WTC11 (cell line): ENCODE measurements at regions not wholly inside any gene's neighbourhood (a gene's known extent, or its start where the extent isn't known, plus 50 kb on each side); places are given as distances from the start of the nearest gene placed in this dataset.

Source experiments
- AFF4 ChIP-seq: sonication (generic); formaldehyde crosslinking; IDR thresholded peaks from 2 replicates; pipeline ENCODE4 v1.8.1; 2023; ENCODE audit warnings: mild to moderate bottlenecking, missing genetic modification reagents, borderline replicate concordance
- ATF6 ChIP-seq: sonication (generic); formaldehyde crosslinking; IDR thresholded peaks from 2 replicates; pipeline ENCODE4 v1.8.1; 2023; ENCODE audit warnings: mild to moderate bottlenecking, missing genetic modification reagents
- CREB1 ChIP-seq: sonication (generic); formaldehyde crosslinking; IDR thresholded peaks from 2 replicates; pipeline ENCODE4 v1.8.0; 2023; ENCODE audit warnings: mild to moderate bottlenecking, missing genetic modification reagents
- IRF2 ChIP-seq: sonication (generic); formaldehyde crosslinking; IDR thresholded peaks from 2 replicates; pipeline ENCODE4 v1.8.0; 2022; ENCODE audit warnings: low read depth, missing genetic modification reagents, borderline replicate concordance
- MAX ChIP-seq: sonication (generic); formaldehyde crosslinking; IDR thresholded peaks from 2 replicates; pipeline ENCODE4 v1.8.0; 2022; ENCODE audit warnings: mild to moderate bottlenecking, missing genetic modification reagents
- NR1H2 ChIP-seq: sonication (generic); formaldehyde crosslinking; IDR thresholded peaks from 2 replicates; pipeline ENCODE4 v1.9.0; 2021; ENCODE audit warnings: mild to moderate bottlenecking, moderate library complexity, missing genetic modification reagents
- SP1 ChIP-seq: sonication (generic); formaldehyde crosslinking; conservative IDR thresholded peaks from 2 replicates; pipeline ENCODE4 v1.8.1; 2022; ENCODE audit warnings: missing genetic modification reagents
- TF ChIP-seq, protein P1 (sequence below): fragments of 200-600 bp; IDR thresholded peaks from 2 replicates; pipeline ENCODE4 v1.8.0; 2022; ENCODE audit warnings: antibody characterized with exemption
- TF ChIP-seq, protein P2 (sequence below): sonication (generic); formaldehyde crosslinking; IDR thresholded peaks from 2 replicates; pipeline ENCODE4 v1.8.1; 2022; ENCODE audit warnings: mild to moderate bottlenecking, missing genetic modification reagents, moderate library complexity, borderline replicate concordance
- TF ChIP-seq, protein P3 (sequence below): sonication (generic); formaldehyde crosslinking; conservative IDR thresholded peaks from 2 replicates; pipeline ENCODE4 v1.8.1; 2023; ENCODE audit warnings: mild to moderate bottlenecking, low read depth, missing genetic modification reagents, moderate library complexity
- TF ChIP-seq, protein P4 (sequence below): sonication (generic); formaldehyde crosslinking; IDR thresholded peaks from 2 replicates; pipeline ENCODE4 v1.8.1; 2023; ENCODE audit warnings: mild to moderate bottlenecking, moderate library complexity, missing genetic modification reagents
- TF ChIP-seq, protein P5 (sequence below): sonication (generic); formaldehyde crosslinking; IDR thresholded peaks from 2 replicates; pipeline ENCODE4 v1.8.0; 2022; ENCODE audit warnings: missing genetic modification reagents

DNA sequence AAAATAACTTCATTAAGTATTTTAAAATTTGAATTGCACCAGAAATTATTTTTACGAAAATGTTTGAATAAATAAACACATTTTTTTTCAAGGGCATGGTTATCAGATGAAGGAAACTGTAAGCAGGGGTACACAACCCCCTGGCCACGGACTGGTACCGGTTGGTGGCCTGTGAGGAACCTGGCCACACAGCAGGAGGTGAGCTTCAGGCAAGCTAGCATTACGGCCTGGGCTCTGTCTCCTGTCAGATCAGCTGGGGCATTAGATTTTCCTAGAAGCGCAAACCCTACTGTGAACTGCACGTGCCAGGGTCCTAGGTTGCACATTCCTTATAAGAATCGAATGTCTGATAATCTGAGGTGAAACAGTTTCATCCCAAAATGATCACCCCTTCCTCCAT, 1499.7 kb upstream of the AGA start:
- TF ChIP-seq, protein P1, sequence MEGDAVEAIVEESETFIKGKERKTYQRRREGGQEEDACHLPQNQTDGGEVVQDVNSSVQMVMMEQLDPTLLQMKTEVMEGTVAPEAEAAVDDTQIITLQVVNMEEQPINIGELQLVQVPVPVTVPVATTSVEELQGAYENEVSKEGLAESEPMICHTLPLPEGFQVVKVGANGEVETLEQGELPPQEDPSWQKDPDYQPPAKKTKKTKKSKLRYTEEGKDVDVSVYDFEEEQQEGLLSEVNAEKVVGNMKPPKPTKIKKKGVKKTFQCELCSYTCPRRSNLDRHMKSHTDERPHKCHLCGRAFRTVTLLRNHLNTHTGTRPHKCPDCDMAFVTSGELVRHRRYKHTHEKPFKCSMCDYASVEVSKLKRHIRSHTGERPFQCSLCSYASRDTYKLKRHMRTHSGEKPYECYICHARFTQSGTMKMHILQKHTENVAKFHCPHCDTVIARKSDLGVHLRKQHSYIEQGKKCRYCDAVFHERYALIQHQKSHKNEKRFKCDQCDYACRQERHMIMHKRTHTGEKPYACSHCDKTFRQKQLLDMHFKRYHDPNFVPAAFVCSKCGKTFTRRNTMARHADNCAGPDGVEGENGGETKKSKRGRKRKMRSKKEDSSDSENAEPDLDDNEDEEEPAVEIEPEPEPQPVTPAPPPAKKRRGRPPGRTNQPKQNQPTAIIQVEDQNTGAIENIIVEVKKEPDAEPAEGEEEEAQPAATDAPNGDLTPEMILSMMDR, result no peak
- TF ChIP-seq AFF4 (CRISPR knock-in tag) (no peak), IRF2 (CRISPR knock-in tag) (no peak), CREB1 (CRISPR knock-in tag) (no peak), ATF6 (CRISPR knock-in tag) (no peak), NR1H2 (CRISPR knock-in tag) (no peak), SP1 (CRISPR knock-in tag) (no peak), MAX (no peak)
- TF ChIP-seq, protein P2, sequence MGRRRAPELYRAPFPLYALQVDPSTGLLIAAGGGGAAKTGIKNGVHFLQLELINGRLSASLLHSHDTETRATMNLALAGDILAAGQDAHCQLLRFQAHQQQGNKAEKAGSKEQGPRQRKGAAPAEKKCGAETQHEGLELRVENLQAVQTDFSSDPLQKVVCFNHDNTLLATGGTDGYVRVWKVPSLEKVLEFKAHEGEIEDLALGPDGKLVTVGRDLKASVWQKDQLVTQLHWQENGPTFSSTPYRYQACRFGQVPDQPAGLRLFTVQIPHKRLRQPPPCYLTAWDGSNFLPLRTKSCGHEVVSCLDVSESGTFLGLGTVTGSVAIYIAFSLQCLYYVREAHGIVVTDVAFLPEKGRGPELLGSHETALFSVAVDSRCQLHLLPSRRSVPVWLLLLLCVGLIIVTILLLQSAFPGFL, result no peak
- TF ChIP-seq, protein P3, sequence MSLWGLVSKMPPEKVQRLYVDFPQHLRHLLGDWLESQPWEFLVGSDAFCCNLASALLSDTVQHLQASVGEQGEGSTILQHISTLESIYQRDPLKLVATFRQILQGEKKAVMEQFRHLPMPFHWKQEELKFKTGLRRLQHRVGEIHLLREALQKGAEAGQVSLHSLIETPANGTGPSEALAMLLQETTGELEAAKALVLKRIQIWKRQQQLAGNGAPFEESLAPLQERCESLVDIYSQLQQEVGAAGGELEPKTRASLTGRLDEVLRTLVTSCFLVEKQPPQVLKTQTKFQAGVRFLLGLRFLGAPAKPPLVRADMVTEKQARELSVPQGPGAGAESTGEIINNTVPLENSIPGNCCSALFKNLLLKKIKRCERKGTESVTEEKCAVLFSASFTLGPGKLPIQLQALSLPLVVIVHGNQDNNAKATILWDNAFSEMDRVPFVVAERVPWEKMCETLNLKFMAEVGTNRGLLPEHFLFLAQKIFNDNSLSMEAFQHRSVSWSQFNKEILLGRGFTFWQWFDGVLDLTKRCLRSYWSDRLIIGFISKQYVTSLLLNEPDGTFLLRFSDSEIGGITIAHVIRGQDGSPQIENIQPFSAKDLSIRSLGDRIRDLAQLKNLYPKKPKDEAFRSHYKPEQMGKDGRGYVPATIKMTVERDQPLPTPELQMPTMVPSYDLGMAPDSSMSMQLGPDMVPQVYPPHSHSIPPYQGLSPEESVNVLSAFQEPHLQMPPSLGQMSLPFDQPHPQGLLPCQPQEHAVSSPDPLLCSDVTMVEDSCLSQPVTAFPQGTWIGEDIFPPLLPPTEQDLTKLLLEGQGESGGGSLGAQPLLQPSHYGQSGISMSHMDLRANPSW (CRISPR knock-in tag), result no peak
- TF ChIP-seq, protein P4, sequence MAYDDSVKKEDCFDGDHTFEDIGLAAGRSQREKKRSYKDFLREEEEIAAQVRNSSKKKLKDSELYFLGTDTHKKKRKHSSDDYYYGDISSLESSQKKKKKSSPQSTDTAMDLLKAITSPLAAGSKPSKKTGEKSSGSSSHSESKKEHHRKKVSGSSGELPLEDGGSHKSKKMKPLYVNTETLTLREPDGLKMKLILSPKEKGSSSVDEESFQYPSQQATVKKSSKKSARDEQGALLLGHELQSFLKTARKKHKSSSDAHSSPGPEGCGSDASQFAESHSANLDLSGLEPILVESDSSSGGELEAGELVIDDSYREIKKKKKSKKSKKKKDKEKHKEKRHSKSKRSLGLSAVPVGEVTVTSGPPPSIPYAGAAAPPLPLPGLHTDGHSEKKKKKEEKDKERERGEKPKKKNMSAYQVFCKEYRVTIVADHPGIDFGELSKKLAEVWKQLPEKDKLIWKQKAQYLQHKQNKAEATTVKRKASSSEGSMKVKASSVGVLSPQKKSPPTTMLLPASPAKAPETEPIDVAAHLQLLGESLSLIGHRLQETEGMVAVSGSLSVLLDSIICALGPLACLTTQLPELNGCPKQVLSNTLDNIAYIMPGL (CRISPR knock-in tag), result no peak
- TF ChIP-seq, protein P5, sequence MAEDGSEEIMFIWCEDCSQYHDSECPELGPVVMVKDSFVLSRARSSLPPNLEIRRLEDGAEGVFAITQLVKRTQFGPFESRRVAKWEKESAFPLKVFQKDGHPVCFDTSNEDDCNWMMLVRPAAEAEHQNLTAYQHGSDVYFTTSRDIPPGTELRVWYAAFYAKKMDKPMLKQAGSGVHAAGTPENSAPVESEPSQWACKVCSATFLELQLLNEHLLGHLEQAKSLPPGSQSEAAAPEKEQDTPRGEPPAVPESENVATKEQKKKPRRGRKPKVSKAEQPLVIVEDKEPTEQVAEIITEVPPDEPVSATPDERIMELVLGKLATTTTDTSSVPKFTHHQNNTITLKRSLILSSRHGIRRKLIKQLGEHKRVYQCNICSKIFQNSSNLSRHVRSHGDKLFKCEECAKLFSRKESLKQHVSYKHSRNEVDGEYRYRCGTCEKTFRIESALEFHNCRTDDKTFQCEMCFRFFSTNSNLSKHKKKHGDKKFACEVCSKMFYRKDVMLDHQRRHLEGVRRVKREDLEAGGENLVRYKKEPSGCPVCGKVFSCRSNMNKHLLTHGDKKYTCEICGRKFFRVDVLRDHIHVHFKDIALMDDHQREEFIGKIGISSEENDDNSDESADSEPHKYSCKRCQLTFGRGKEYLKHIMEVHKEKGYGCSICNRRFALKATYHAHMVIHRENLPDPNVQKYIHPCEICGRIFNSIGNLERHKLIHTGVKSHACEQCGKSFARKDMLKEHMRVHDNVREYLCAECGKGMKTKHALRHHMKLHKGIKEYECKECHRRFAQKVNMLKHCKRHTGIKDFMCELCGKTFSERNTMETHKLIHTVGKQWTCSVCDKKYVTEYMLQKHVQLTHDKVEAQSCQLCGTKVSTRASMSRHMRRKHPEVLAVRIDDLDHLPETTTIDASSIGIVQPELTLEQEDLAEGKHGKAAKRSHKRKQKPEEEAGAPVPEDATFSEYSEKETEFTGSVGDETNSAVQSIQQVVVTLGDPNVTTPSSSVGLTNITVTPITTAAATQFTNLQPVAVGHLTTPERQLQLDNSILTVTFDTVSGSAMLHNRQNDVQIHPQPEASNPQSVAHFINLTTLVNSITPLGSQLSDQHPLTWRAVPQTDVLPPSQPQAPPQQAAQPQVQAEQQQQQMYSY (CRISPR knock-in tag), result no peak
